ENCODE measurements at regions not wholly inside any gene's neighbourhood (a gene's known extent, or its start where the extent isn't known, plus 50 kb on each side); places are given as distances from the start of the nearest gene placed in this dataset.

DNA sequence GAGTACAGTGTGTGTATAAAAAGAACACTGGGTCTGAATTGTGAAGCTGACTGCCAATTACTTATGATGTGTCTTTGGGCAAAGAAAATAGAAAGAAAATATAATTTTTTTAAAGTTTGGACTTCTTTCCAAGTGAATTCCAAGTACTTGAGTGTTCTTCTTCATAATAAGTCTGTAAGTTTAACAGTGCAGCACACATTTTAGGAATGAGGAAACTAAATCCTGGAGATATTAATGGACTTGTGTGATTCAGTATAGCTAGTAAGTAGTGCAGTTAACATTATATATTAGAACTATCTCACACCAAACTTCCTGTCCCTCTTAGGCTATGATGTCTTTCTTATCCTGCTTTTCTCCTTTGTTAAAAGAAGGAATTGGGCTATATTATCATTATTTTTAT is 1953.8 kb downstream of the MAT2B start:
- no peaks in the 10 kb centered on the region for H3K27me3 ChIP-seq (ENCODE audit: control insufficient read depth, insufficient read depth, low read length, poor library complexity, severe bottlenecking)
- no peak overlapping the region for H3K27ac ChIP-seq (ENCODE audit: insufficient read depth, low read depth, low read length, poor library complexity, severe bottlenecking)
- H3K4me3 ChIP-seq (ENCODE audit: insufficient read depth, low read depth, low read length): no peak overlapping the region
- no peaks in the 10 kb centered on the region for H3K36me3 ChIP-seq (ENCODE audit: control insufficient read depth, insufficient read depth, low read length)
- no peaks in the 10 kb centered on the region for H3K4me1 ChIP-seq (ENCODE audit: control insufficient read depth, insufficient read depth, low read length)
- H3K9me3 ChIP-seq (ENCODE audit: control insufficient read depth, low read length): no peaks in the 10 kb centered on the region

DNA sequence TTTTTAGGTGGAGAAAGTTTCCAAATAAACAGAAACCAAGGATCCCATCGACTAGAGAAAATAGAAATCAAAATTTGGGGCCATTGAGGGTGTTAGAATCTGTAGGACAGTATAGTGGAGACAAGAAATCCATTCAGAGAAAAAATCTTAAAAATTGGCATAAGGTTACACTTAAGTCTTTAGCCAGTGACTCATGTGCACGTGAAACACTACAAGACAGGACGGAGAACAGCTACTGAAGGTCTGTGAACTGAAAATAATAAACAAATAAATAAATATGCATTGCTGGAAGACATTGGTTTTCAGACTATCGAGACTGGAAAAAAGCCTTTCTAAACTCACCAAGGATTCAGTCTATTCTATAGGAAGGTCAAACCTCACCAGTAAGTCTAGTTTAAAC is 1955.5 kb downstream of the MAT2B start:
- Histone ChIP-seq H3K4me3 (ENCODE audit: insufficient read depth, low read depth, low read length) (no peak overlapping the region), H3K4me1 (ENCODE audit: control insufficient read depth, insufficient read depth, low read length) (no peaks in the 10 kb centered on the region), H3K36me3 (ENCODE audit: control insufficient read depth, insufficient read depth, low read length) (no peaks in the 10 kb centered on the region), H3K27ac (ENCODE audit: insufficient read depth, low read depth, low read length, poor library complexity, severe bottlenecking) (no peak overlapping the region), H3K27me3 (ENCODE audit: control insufficient read depth, insufficient read depth, low read length, poor library complexity, severe bottlenecking) (no peaks in the 10 kb centered on the region), H3K9me3 (ENCODE audit: control insufficient read depth, low read length) (no peaks in the 10 kb centered on the region)
- 83 to 94% methylated on average over 3 to 4 of the region's 4 CpGs for WGBS, 2 experiments

GRCh38 chr5:165477546-165477945 is 1972.1 kb downstream of the MAT2B start:
- Histone ChIP-seq H3K4me3 (ENCODE audit: insufficient read depth, low read depth, low read length) (no peak overlapping the region), H3K27me3 (ENCODE audit: control insufficient read depth, insufficient read depth, low read length, poor library complexity, severe bottlenecking) (no peaks in the 10 kb centered on the region), H3K36me3 (ENCODE audit: control insufficient read depth, insufficient read depth, low read length) (no peaks in the 10 kb centered on the region), H3K9me3 (ENCODE audit: control insufficient read depth, low read length) (no peaks in the 10 kb centered on the region), H3K4me1 (ENCODE audit: control insufficient read depth, insufficient read depth, low read length) (no peaks in the 10 kb centered on the region), H3K27ac (ENCODE audit: insufficient read depth, low read depth, low read length, poor library complexity, severe bottlenecking) (no peak overlapping the region)
- 97 to 100% methylated on average over 3 of the region's 3 CpGs for WGBS, 2 experiments

DNA sequence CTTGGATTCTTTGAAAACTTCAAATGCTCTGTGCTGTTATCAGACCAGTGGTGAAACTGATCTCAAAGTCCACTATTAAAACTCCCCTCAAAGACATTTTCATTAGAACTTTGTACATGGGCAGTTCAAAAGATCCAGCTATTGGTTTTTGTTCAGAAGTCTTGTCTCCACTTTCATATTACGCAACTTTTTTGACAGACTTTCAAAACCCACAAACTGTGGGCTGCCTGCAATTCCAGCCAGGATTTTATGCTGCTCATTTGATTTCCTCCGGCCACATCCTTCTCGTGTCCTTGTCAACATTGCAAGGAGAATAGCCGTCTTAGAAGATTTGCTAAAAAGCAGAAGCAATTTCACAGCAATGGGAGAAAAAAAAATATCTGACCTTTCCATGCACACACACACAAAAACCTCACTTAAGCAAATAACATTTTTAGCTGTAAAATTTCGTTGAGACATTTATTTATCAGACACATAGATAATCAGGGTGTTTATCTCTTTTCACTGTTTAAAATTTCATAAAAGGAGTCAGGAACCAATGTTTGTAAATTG is 1990.5 kb downstream of the MAT2B start:
- H3K4me3 ChIP-seq (ENCODE audit: insufficient read depth, low read depth, low read length): no peak overlapping the region
- no peaks in the 10 kb centered on the region for H3K4me1 ChIP-seq (ENCODE audit: control insufficient read depth, insufficient read depth, low read length)
- H3K27me3 ChIP-seq (ENCODE audit: control insufficient read depth, insufficient read depth, low read length, poor library complexity, severe bottlenecking): no peaks in the 10 kb centered on the region
- H3K36me3 ChIP-seq (ENCODE audit: control insufficient read depth, insufficient read depth, low read length): no peaks in the 10 kb centered on the region
- WGBS, 2 experiments: 86 to 92% methylated on average over 4 to 5 of the region's 5 CpGs
- H3K9me3 ChIP-seq (ENCODE audit: control insufficient read depth, low read length): no peaks in the 10 kb centered on the region
- H3K27ac ChIP-seq (ENCODE audit: insufficient read depth, low read depth, low read length, poor library complexity, severe bottlenecking): no peak overlapping the region

DNA sequence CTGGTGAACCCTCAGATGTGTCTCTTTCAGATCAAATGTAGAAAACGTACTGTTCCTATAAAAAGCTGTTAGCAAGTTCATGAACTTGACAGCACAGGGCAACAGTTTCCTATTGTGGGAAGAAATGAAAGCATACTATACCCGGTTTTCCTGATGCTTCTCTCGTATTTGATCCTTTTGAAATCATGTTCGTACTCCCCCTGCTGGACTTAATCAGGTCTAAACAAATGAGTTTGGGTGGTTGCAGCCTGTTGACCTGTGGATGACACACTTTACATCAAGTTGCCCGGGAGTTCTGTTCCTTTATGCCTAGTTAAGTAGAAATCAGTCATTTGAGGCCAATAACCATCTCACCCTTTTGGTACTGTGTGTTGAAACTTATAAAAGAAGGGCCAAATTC is 1992.3 kb downstream of the MAT2B start:
- WGBS, 2 experiments: 88% methylated on average over 5 of the region's 5 CpGs
- Histone ChIP-seq H3K27ac (ENCODE audit: insufficient read depth, low read depth, low read length, poor library complexity, severe bottlenecking) (no peak overlapping the region), H3K36me3 (ENCODE audit: control insufficient read depth, insufficient read depth, low read length) (no peaks in the 10 kb centered on the region), H3K4me3 (ENCODE audit: insufficient read depth, low read depth, low read length) (no peak overlapping the region), H3K27me3 (ENCODE audit: control insufficient read depth, insufficient read depth, low read length, poor library complexity, severe bottlenecking) (no peaks in the 10 kb centered on the region), H3K4me1 (ENCODE audit: control insufficient read depth, insufficient read depth, low read length) (no peaks in the 10 kb centered on the region), H3K9me3 (ENCODE audit: control insufficient read depth, low read length) (no peaks in the 10 kb centered on the region)

DNA sequence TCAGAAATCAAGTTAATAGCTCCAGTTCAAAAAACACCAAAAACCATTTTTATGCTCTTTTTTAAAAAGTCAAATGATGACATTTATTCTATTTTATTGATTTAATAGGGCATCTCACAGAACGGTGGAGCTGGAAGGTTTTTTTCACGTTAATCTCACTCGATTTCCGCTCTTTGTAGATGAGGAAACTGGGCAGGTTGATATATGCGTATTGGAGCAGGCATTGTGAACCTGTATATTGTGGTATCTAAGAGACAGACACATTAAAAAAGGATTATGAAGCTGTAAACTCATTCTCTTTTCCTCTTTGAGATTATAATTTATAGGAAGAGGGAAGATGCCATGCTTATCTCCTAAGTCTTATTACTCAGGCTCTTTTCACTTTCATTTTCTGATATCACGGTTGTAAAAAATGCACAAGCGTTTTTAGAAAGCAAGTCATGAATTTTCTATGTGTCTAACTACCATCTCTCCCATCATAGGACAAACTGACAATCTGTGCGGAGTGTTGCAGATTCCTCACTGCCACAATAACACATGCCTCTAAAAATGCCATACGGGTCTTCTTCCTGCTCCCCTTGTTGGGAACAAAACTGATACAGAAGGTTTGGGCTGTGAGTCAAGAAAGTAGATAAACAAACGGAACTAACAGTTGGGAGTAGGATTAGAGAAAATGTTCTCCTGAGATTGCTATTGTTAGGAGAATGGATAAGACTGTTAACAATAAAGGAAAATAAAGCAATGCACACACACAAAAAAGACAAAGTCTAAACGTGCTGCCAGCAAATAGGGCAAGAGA is 1997.7 kb downstream of the MAT2B start:
- no peaks in the 10 kb centered on the region for H3K4me1 ChIP-seq (ENCODE audit: control insufficient read depth, insufficient read depth, low read length)
- WGBS, 2 experiments: 86 to 88% methylated on average over 10 to 11 of the region's 11 CpGs
- no peak overlapping the region for H3K4me3 ChIP-seq (ENCODE audit: insufficient read depth, low read depth, low read length)
- H3K27me3 ChIP-seq (ENCODE audit: control insufficient read depth, insufficient read depth, low read length, poor library complexity, severe bottlenecking): no peaks in the 10 kb centered on the region
- peaks cover 3% of the 10 kb centered on the region for H3K9me3 ChIP-seq (ENCODE audit: control insufficient read depth, low read length)
- H3K27ac ChIP-seq (ENCODE audit: insufficient read depth, low read depth, low read length, poor library complexity, severe bottlenecking): no peak overlapping the region
- H3K36me3 ChIP-seq (ENCODE audit: control insufficient read depth, insufficient read depth, low read length): no peaks in the 10 kb centered on the region

DNA sequence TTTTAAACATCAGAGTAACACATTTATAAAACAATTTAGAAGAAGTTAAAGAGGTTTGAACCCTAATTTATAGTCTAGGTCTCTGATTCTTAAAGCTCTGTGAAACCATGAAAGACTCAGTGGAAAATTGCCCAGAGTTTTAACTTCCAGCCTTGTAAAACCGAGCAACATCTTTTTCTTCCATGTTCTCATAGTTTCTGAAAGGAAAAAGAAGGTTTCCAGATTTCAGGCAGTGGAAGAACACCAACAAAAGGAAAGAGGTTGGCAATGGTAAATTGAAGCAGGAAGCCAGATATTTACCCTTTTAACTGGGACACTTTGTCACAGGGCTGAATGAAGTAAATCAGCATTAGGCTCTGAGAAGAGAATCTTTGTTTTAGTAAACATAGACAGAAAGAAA is 1999.3 kb downstream of the MAT2B start:
- H3K9me3 ChIP-seq (ENCODE audit: control insufficient read depth, low read length): peaks cover 3% of the 10 kb centered on the region
- 85 to 88% methylated on average over 1 of the region's 1 CpG for WGBS, 2 experiments
- H3K27ac ChIP-seq (ENCODE audit: insufficient read depth, low read depth, low read length, poor library complexity, severe bottlenecking): no peak overlapping the region
- no peaks in the 10 kb centered on the region for H3K36me3 ChIP-seq (ENCODE audit: control insufficient read depth, insufficient read depth, low read length)
- H3K27me3 ChIP-seq (ENCODE audit: control insufficient read depth, insufficient read depth, low read length, poor library complexity, severe bottlenecking): no peaks in the 10 kb centered on the region
- H3K4me1 ChIP-seq (ENCODE audit: control insufficient read depth, insufficient read depth, low read length): no peaks in the 10 kb centered on the region
- H3K4me3 ChIP-seq (ENCODE audit: insufficient read depth, low read depth, low read length): no peak overlapping the region

GRCh38 chr5:165508286-165508685 is 2002.9 kb downstream of the MAT2B start:
- Histone ChIP-seq H3K27ac (ENCODE audit: insufficient read depth, low read depth, low read length, poor library complexity, severe bottlenecking) (no peak overlapping the region), H3K36me3 (ENCODE audit: control insufficient read depth, insufficient read depth, low read length) (no peaks in the 10 kb centered on the region), H3K4me1 (ENCODE audit: control insufficient read depth, insufficient read depth, low read length) (no peaks in the 10 kb centered on the region), H3K9me3 (ENCODE audit: control insufficient read depth, low read length) (peaks cover 3% of the 10 kb centered on the region), H3K27me3 (ENCODE audit: control insufficient read depth, insufficient read depth, low read length, poor library complexity, severe bottlenecking) (no peaks in the 10 kb centered on the region), H3K4me3 (ENCODE audit: insufficient read depth, low read depth, low read length) (no peak overlapping the region)
- 100% methylated on average over 1 of the region's 1 CpG; no CpG with 5 or more reads in 1 of the 2 experiments for WGBS, 2 experiments

DNA sequence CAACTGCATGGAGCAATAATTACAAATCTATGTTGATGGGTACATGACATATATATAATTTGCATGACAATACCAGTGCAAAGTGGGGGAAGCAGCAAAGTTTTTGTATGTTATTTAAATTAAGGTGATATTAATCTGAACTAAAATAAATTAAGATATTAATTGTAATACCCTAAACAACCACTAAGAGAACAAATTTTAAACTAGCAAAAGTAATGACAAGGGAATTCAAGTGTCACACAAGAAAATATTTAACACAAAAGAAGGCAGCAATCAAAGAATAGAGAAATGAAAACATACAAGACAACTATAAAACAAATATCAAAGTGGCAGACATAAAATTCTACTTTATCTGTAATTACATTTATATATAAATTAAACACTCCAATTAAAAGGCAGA is 2003.4 kb downstream of the MAT2B start:
- no peaks in the 10 kb centered on the region for H3K27me3 ChIP-seq (ENCODE audit: control insufficient read depth, insufficient read depth, low read length, poor library complexity, severe bottlenecking)
- H3K4me3 ChIP-seq (ENCODE audit: insufficient read depth, low read depth, low read length): no peak overlapping the region
- no peaks in the 10 kb centered on the region for H3K36me3 ChIP-seq (ENCODE audit: control insufficient read depth, insufficient read depth, low read length)
- no peaks in the 10 kb centered on the region for H3K4me1 ChIP-seq (ENCODE audit: control insufficient read depth, insufficient read depth, low read length)
- H3K27ac ChIP-seq (ENCODE audit: insufficient read depth, low read depth, low read length, poor library complexity, severe bottlenecking): no peak overlapping the region
- peaks cover 3% of the 10 kb centered on the region for H3K9me3 ChIP-seq (ENCODE audit: control insufficient read depth, low read length)

GRCh38 chr5:165521816-165522610 is 2016.6 kb downstream of the MAT2B start:
- Histone ChIP-seq H3K27ac (ENCODE audit: insufficient read depth, low read depth, low read length, poor library complexity, severe bottlenecking) (no peak overlapping the region), H3K9me3 (ENCODE audit: control insufficient read depth, low read length) (no peaks in the 10 kb centered on the region), H3K36me3 (ENCODE audit: control insufficient read depth, insufficient read depth, low read length) (no peaks in the 10 kb centered on the region), H3K27me3 (ENCODE audit: control insufficient read depth, insufficient read depth, low read length, poor library complexity, severe bottlenecking) (no peaks in the 10 kb centered on the region), H3K4me1 (ENCODE audit: control insufficient read depth, insufficient read depth, low read length) (no peaks in the 10 kb centered on the region), H3K4me3 (ENCODE audit: insufficient read depth, low read depth, low read length) (no peak overlapping the region)
- WGBS, 2 experiments: 88 to 92% methylated on average over 8 of the region's 8 CpGs

Measured in ectodermal cell (in vitro differentiated cells).